ENCODE measurements at regions not wholly inside any gene's neighbourhood (a gene's known extent, or its start where the extent isn't known, plus 50 kb on each side); places are given as distances from the start of the nearest gene placed in this dataset.

GRCh38 chr16:50478075-50478772 lies 70.0 kb upstream of the NKD1 start:
- DNase-seq = no peak
- Histone ChIP-seq H3K4me1 (ENCODE audit: control extremely low read depth in 1 of 4, control insufficient read depth in 4 of 4, insufficient read depth in 4 of 4, low read length in 3 of 4) (no peaks in the 10 kb centered on the region), H3K27ac (ENCODE audit: insufficient read depth in 1 of 2, low read depth in 1 of 2, low read length in 2 of 2, poor library complexity in 1 of 2, severe bottlenecking in 2 of 2) (no peak overlapping the region), H3K27me3 (replicated peaks in 2 of 5; ENCODE audit: control insufficient read depth in 4 of 5, insufficient read depth in 5 of 5, low read length in 4 of 5) (peaks cover 0 to 12% (median 0%) of the 10 kb centered on the region in 5 experiments), H3K36me3 (ENCODE audit: control insufficient read depth in 4 of 4, insufficient read depth in 4 of 4, low read length in 3 of 4) (no peaks in the 10 kb centered on the region), H3K4me3 (ENCODE audit: control insufficient read depth in 1 of 7, extremely low read depth in 1 of 7, insufficient read depth in 4 of 7, low read depth in 2 of 7, low read length in 6 of 7) (no peak overlapping the region), H3K9me3 (ENCODE audit: control extremely low read depth in 1 of 5, control insufficient read depth in 4 of 5, insufficient read depth in 2 of 5, low read depth in 1 of 5, low read length in 4 of 5) (no peaks in the 10 kb centered on the region)
- WGBS (ENCODE audit: insufficient coverage) = 74% methylated on average over 20 of the region's 21 CpGs
- CTCF ChIA-PET = interaction anchor here (0.7 kb wide), 1 partner anchor 68 kb away, joined by 3 read pairs; no protein-coding TSS in a partner anchor
- POLR2A ChIA-PET = no interaction called here

GRCh38 chr16:50476486-50477255 lies 71.5 kb upstream of the NKD1 start:
- CTCF ChIA-PET = no interaction called here
- H3K27ac ChIP-seq (ENCODE audit: insufficient read depth in 1 of 2, low read depth in 1 of 2, low read length in 2 of 2, poor library complexity in 1 of 2, severe bottlenecking in 2 of 2) = no peak overlapping the region
- peaks cover 0 to under 1% (median 0%) of the 10 kb centered on the region in 5 experiments for H3K9me3 ChIP-seq (ENCODE audit: control extremely low read depth in 1 of 5, control insufficient read depth in 4 of 5, insufficient read depth in 2 of 5, low read depth in 1 of 5, low read length in 4 of 5)
- POLR2A ChIA-PET = no interaction called here
- no peak for DNase-seq
- no peaks in the 10 kb centered on the region for H3K4me1 ChIP-seq (ENCODE audit: control extremely low read depth in 1 of 4, control insufficient read depth in 4 of 4, insufficient read depth in 4 of 4, low read length in 3 of 4)
- H3K4me3 ChIP-seq (ENCODE audit: control insufficient read depth in 1 of 7, extremely low read depth in 1 of 7, insufficient read depth in 4 of 7, low read depth in 2 of 7, low read length in 6 of 7) = no peak overlapping the region
- peaks cover 0 to 12% (median 0%) of the 10 kb centered on the region in 5 experiments for H3K27me3 ChIP-seq (replicated peaks in 2 of 5; ENCODE audit: control insufficient read depth in 4 of 5, insufficient read depth in 5 of 5, low read length in 4 of 5)
- 92% methylated on average over 11 of the region's 14 CpGs for WGBS (ENCODE audit: insufficient coverage)
- no peaks in the 10 kb centered on the region for H3K36me3 ChIP-seq (ENCODE audit: control insufficient read depth in 4 of 4, insufficient read depth in 4 of 4, low read length in 3 of 4)

GRCh38 chr16:50475170-50475569 lies 73.0 kb upstream of the NKD1 start:
- Histone ChIP-seq H3K4me3 (ENCODE audit: control insufficient read depth in 1 of 7, extremely low read depth in 1 of 7, insufficient read depth in 4 of 7, low read depth in 2 of 7, low read length in 6 of 7) (no peak overlapping the region), H3K27me3 (replicated peaks in 2 of 5; ENCODE audit: control insufficient read depth in 4 of 5, insufficient read depth in 5 of 5, low read length in 4 of 5) (peaks cover 0 to 9% (median 0%) of the 10 kb centered on the region in 5 experiments), H3K9me3 (ENCODE audit: control extremely low read depth in 1 of 5, control insufficient read depth in 4 of 5, insufficient read depth in 2 of 5, low read depth in 1 of 5, low read length in 4 of 5) (peaks cover 0 to 3% (median 0%) of the 10 kb centered on the region in 5 experiments), H3K36me3 (ENCODE audit: control insufficient read depth in 4 of 4, insufficient read depth in 4 of 4, low read length in 3 of 4) (no peaks in the 10 kb centered on the region), H3K27ac (ENCODE audit: insufficient read depth in 1 of 2, low read depth in 1 of 2, low read length in 2 of 2, poor library complexity in 1 of 2, severe bottlenecking in 2 of 2) (no peak overlapping the region), H3K4me1 (ENCODE audit: control extremely low read depth in 1 of 4, control insufficient read depth in 4 of 4, insufficient read depth in 4 of 4, low read length in 3 of 4) (no peaks in the 10 kb centered on the region)
- ChIA-PET POLR2A (no interaction called here), CTCF (no interaction called here)
- 74% methylated on average over 2 of the region's 3 CpGs for WGBS (ENCODE audit: insufficient coverage)
- no peak for DNase-seq

GRCh38 chr16:50474138-50474537 lies 74.1 kb upstream of the NKD1 start:
- Histone ChIP-seq H3K27ac (ENCODE audit: insufficient read depth in 1 of 2, low read depth in 1 of 2, low read length in 2 of 2, poor library complexity in 1 of 2, severe bottlenecking in 2 of 2) (no peak overlapping the region), H3K27me3 (replicated peaks in 2 of 5; ENCODE audit: control insufficient read depth in 4 of 5, insufficient read depth in 5 of 5, low read length in 4 of 5) (peaks cover 0 to 17% (median 6%) of the 10 kb centered on the region in 5 experiments), H3K9me3 (ENCODE audit: control extremely low read depth in 1 of 5, control insufficient read depth in 4 of 5, insufficient read depth in 2 of 5, low read depth in 1 of 5, low read length in 4 of 5) (peaks cover 0 to 3% (median 0%) of the 10 kb centered on the region in 5 experiments), H3K4me3 (ENCODE audit: control insufficient read depth in 1 of 7, extremely low read depth in 1 of 7, insufficient read depth in 4 of 7, low read depth in 2 of 7, low read length in 6 of 7) (no peak overlapping the region), H3K4me1 (ENCODE audit: control extremely low read depth in 1 of 4, control insufficient read depth in 4 of 4, insufficient read depth in 4 of 4, low read length in 3 of 4) (no peaks in the 10 kb centered on the region), H3K36me3 (ENCODE audit: control insufficient read depth in 4 of 4, insufficient read depth in 4 of 4, low read length in 3 of 4) (no peaks in the 10 kb centered on the region)
- peak in 1 of 3 donors; percentile 16 for DNase-seq
- POLR2A ChIA-PET = interaction anchor here (0.8 kb wide), 1 partner anchor 9 kb away, joined by 4 read pairs; no protein-coding TSS in a partner anchor
- no CpG with 5 or more reads among the region's 2 CpGs for WGBS (ENCODE audit: insufficient coverage)
- CTCF ChIA-PET = no interaction called here

- Histone ChIP-seq H3K36me3 (ENCODE audit: control insufficient read depth in 4 of 4, insufficient read depth in 4 of 4, low read length in 3 of 4) (no peaks in the 10 kb centered on the region), H3K9me3 (ENCODE audit: control extremely low read depth in 1 of 5, control insufficient read depth in 4 of 5, insufficient read depth in 2 of 5, low read depth in 1 of 5, low read length in 4 of 5) (peaks cover 0 to 3% (median 0%) of the 10 kb centered on the region in 5 experiments), H3K4me1 (ENCODE audit: control extremely low read depth in 1 of 4, control insufficient read depth in 4 of 4, insufficient read depth in 4 of 4, low read length in 3 of 4) (peaks cover 0 to 2% (median under 1%) of the 10 kb centered on the region in 4 experiments), H3K4me3 (ENCODE audit: control insufficient read depth in 1 of 7, extremely low read depth in 1 of 7, insufficient read depth in 4 of 7, low read depth in 2 of 7, low read length in 6 of 7) (no peak overlapping the region), H3K27ac (ENCODE audit: insufficient read depth in 1 of 2, low read depth in 1 of 2, low read length in 2 of 2, poor library complexity in 1 of 2, severe bottlenecking in 2 of 2) (no peak overlapping the region), H3K27me3 (replicated peaks in 2 of 5; ENCODE audit: control insufficient read depth in 4 of 5, insufficient read depth in 5 of 5, low read length in 4 of 5) (peaks cover 0 to 20% (median 13%) of the 10 kb centered on the region in 5 experiments)
- ChIA-PET POLR2A (no interaction called here), CTCF (no interaction called here)
- DNase-seq = peak; percentile 10 to 61 (median 37)
- WGBS (ENCODE audit: insufficient coverage) = 89% methylated on average over 2 of the region's 6 CpGs
Measured at GRCh38 chr16:50473356-50473945, 74.7 kb upstream of the NKD1 start.

GRCh38 chr16:50472472-50472871 lies 75.7 kb upstream of the NKD1 start:
- ChIA-PET CTCF (no interaction called here), POLR2A (no interaction called here)
- 100% methylated on average over 1 of the region's 1 CpG for WGBS (ENCODE audit: insufficient coverage)

More at GRCh38 chr16:50472472-50472871, 75.7 kb upstream of the NKD1 start:
- no peak overlapping the region for H3K4me3 ChIP-seq (ENCODE audit: control insufficient read depth in 1 of 7, extremely low read depth in 1 of 7, insufficient read depth in 4 of 7, low read depth in 2 of 7, low read length in 6 of 7)
- H3K27ac ChIP-seq (ENCODE audit: insufficient read depth in 1 of 2, low read depth in 1 of 2, low read length in 2 of 2, poor library complexity in 1 of 2, severe bottlenecking in 2 of 2) = no peak overlapping the region
- H3K9me3 ChIP-seq (ENCODE audit: control extremely low read depth in 1 of 5, control insufficient read depth in 4 of 5, insufficient read depth in 2 of 5, low read depth in 1 of 5, low read length in 4 of 5) = peaks cover 0 to 3% (median 0%) of the 10 kb centered on the region in 5 experiments
- peaks cover 0 to 7% (median 3%) of the 10 kb centered on the region in 4 experiments for H3K4me1 ChIP-seq (ENCODE audit: control extremely low read depth in 1 of 4, control insufficient read depth in 4 of 4, insufficient read depth in 4 of 4, low read length in 3 of 4)
- peaks cover 3 to 25% (median 21%) of the 10 kb centered on the region in 5 experiments for H3K27me3 ChIP-seq (replicated peaks in 2 of 5; ENCODE audit: control insufficient read depth in 4 of 5, insufficient read depth in 5 of 5, low read length in 4 of 5)
- H3K36me3 ChIP-seq (ENCODE audit: control insufficient read depth in 4 of 4, insufficient read depth in 4 of 4, low read length in 3 of 4) = no peaks in the 10 kb centered on the region
- no peak for DNase-seq

Measured in common myeloid progenitor, CD34-positive (primary cell).